HCT116 (cell line): ENCODE measurements at regions not wholly inside any gene's neighbourhood (a gene's known extent, or its start where the extent isn't known, plus 50 kb on each side); places are given as distances from the start of the nearest gene placed in this dataset.

Source experiments
- ATAC-seq: fragments of 200-7000 bp; cut with Tn5 transposase; 2 replicates; pipeline ENCODE4 v1.9.1; 2020; ENCODE audit warnings: mild to moderate bottlenecking, moderate library complexity
- BruUV-seq: library from RNA; stranded (reverse); fragments of 400-500 nt; replicated peaks from 2 replicates; lab custom pipeline; 2021; lab: Mats Ljungman, UMichigan
- CTCF ChIA-PET: fragments of 300-600 bp; sonication (Branson Sonifier 250); formaldehyde crosslinking; loops from one replicate; lab custom pipeline; 2021; ENCODE audit warnings: antibody characterized with exemption; lab: Charles Lee
- POLR2A ChIA-PET: fragments of 300-600, 350-600 bp; sonication (Branson Sonifier 250); formaldehyde crosslinking; loops from one replicate; lab custom pipeline; 2021; ENCODE audit warnings: antibody characterized with exemption; lab: Charles Lee
- RAD21 ChIA-PET, 2 experiments: fragments of 300-600 bp; sonication (Branson Sonifier 250); formaldehyde crosslinking; loops; one replicate each; lab custom pipeline; 2023; ENCODE audit warnings: low total read pairs in 2 of 2; ENCODE audit not compliant: uncharacterized antibody in 2 of 2, unreplicated experiment in 2 of 2, low non-redundant PET in 1 of 2; lab: Charles Lee
- DNase-seq: peaks from one replicate; pipeline ENCODE4 v3.0.0-alpha.2; 2010; ENCODE audit warnings: low read depth, low spot score
- H2AFZ ChIP-seq: fragments of 200-600 bp; shearing (Covaris generic), sonication (generic); 2 replicates; pipeline ENCODE4 v1.6.1; 2017; ENCODE audit warnings: low read depth, mixed run types, mixed read lengths, antibody characterized with exemption, low read length; ENCODE audit not compliant: poor library complexity, severe bottlenecking
- H3K27ac ChIP-seq: 2 replicates; pipeline ENCODE4 v1.5.1; 2012; ENCODE audit warnings: low read depth, low read length
- H3K27me3 ChIP-seq: fragments of 200-600 bp; sonication (generic); 2 replicates; pipeline ENCODE4 v1.6.1; 2016; ENCODE audit warnings: mixed run types, low read length, mixed read lengths; ENCODE audit not compliant: insufficient read depth
- H3K36me3 ChIP-seq, 2 experiments: fragments of 200-500 bp in 1 of 2; fragments of 200-600 bp in 1 of 2; sonication (Bioruptor generic) in 1 of 2; sonication (generic) in 1 of 2; 2 replicates each; pipeline versions ENCODE4 v1.5.1 to v1.6.1; 2014 to 2016; ENCODE audit warnings: low read length in 2 of 2, inconsistent platforms in 1 of 2, mixed read lengths in 1 of 2, mixed run types in 1 of 2; ENCODE audit not compliant: insufficient read depth in 2 of 2, control insufficient read depth in 1 of 2
- H3K4me1 ChIP-seq, 2 experiments: fragments of 200-600 bp in 1 of 2; sonication (generic) in 1 of 2; 2 replicates each; pipeline versions ENCODE4 v1.5.1 to v1.6.1; 2012 to 2017; ENCODE audit warnings: low read length in 2 of 2, inconsistent platforms in 1 of 2, mild to moderate bottlenecking in 1 of 2, mixed read lengths in 1 of 2, mixed run types in 1 of 2, moderate library complexity in 1 of 2; ENCODE audit not compliant: insufficient read depth in 2 of 2, control insufficient read depth in 1 of 2
- H3K4me2 ChIP-seq: fragments of 200-600 bp; sonication (generic); 2 replicates; pipeline ENCODE4 v1.6.1; 2017; ENCODE audit warnings: mixed run types, low read length, mixed read lengths
- H3K4me3 ChIP-seq, 2 experiments: fragments of 200-600 bp in 1 of 2; sonication (generic) in 1 of 2; replicated peaks in 1 of 2; 2 replicates each; pipeline ENCODE4 v1.5.1; 2011 to 2016; ENCODE audit warnings: low read length in 2 of 2, control low read depth in 1 of 2, low read depth in 1 of 2, mild to moderate bottlenecking in 1 of 2, mixed read lengths in 1 of 2, mixed run types in 1 of 2
- H3K79me2 ChIP-seq: fragments of 200-600 bp; sonication (generic); 2 replicates; pipeline ENCODE4 v1.6.1; 2017; ENCODE audit warnings: mild to moderate bottlenecking, mixed run types, low read length, moderate library complexity, mixed read lengths; ENCODE audit not compliant: insufficient read depth
- H3K9ac ChIP-seq: fragments of 200-600 bp; sonication (generic); 2 replicates; pipeline ENCODE4 v1.6.1; 2016; ENCODE audit warnings: low read length, mixed read lengths
- H3K9me2 ChIP-seq: fragments of 200-600 bp; sonication (generic), shearing (Covaris generic); 2 replicates; pipeline ENCODE4 v1.6.1; 2017; ENCODE audit warnings: mixed run types, mild to moderate bottlenecking, moderate library complexity; ENCODE audit not compliant: insufficient read depth
- H3K9me3 ChIP-seq, 2 experiments: fragments of 200-500 bp in 1 of 2; fragments of 200-600 bp in 1 of 2; sonication (Bioruptor generic) in 1 of 2; sonication (generic) in 1 of 2; 2 replicates each; pipeline ENCODE4 v1.6.1; 2014 to 2017; ENCODE audit warnings: low read length in 2 of 2, mixed read lengths in 2 of 2, inconsistent platforms in 1 of 2, low read depth in 1 of 2, mild to moderate bottlenecking in 1 of 2, mixed run types in 1 of 2, moderate library complexity in 1 of 2; ENCODE audit not compliant: control insufficient read depth in 1 of 2, insufficient read depth in 1 of 2
- H4K20me1 ChIP-seq: fragments of 200-600 bp; sonication (generic), shearing (Covaris generic); 2 replicates; pipeline ENCODE4 v1.6.1; 2017; ENCODE audit warnings: mixed run types, mild to moderate bottlenecking, moderate library complexity; ENCODE audit not compliant: insufficient read depth
- ELF1 ChIP-seq: IDR thresholded peaks from 2 replicates; pipeline ENCODE4 v1.6.1; 2012; ENCODE audit warnings: low read depth, borderline replicate concordance
- FOSL1 ChIP-seq: IDR thresholded peaks from 2 replicates; pipeline ENCODE4 v1.6.1; 2012; ENCODE audit warnings: low read depth
- YY1 ChIP-seq: IDR thresholded peaks from 2 replicates; pipeline ENCODE4 v1.6.1; 2011; ENCODE audit warnings: low read length, low read depth, moderate library complexity, mild to moderate bottlenecking; ENCODE audit not compliant: insufficient replicate concordance; ENCODE audit errors: extremely low read depth
- ZBTB33 ChIP-seq: IDR thresholded peaks from 2 replicates; pipeline ENCODE4 v1.6.1; 2011; ENCODE audit warnings: mild to moderate bottlenecking, low read length, moderate library complexity; ENCODE audit not compliant: insufficient replicate concordance; ENCODE audit errors: extremely low read depth
- intact Hi-C: fragments of 100-400 bp; cut with micrococcal nuclease; formaldehyde crosslinking; loops from 2 replicates; pipeline ENCODE4 v1.10.0; 2022
- TF ChIP-seq, protein P1 (sequence below), 3 experiments: fragments of 200-600 bp in 1 of 3; sonication (generic) in 1 of 3; IDR thresholded peaks in 2 of 3; conservative IDR thresholded peaks in 1 of 3; 2 replicates each; pipeline ENCODE4 v1.5.1; 2012 to 2017; ENCODE audit warnings: low read depth in 2 of 3, low read length in 2 of 3, antibody characterized with exemption in 1 of 3, borderline replicate concordance in 1 of 3, control low read depth in 1 of 3, mild to moderate bottlenecking in 1 of 3, mixed read lengths in 1 of 3, mixed run types in 1 of 3, moderate library complexity in 1 of 3; ENCODE audit not compliant: insufficient read depth in 1 of 3

GRCh38 chr3:117589454-117589853, 879.9 kb downstream of the TUSC7 start:
- TF ChIP-seq FOSL1: no peak
- no peak for TF ChIP-seq ELF1
- TF ChIP-seq, protein P1, sequence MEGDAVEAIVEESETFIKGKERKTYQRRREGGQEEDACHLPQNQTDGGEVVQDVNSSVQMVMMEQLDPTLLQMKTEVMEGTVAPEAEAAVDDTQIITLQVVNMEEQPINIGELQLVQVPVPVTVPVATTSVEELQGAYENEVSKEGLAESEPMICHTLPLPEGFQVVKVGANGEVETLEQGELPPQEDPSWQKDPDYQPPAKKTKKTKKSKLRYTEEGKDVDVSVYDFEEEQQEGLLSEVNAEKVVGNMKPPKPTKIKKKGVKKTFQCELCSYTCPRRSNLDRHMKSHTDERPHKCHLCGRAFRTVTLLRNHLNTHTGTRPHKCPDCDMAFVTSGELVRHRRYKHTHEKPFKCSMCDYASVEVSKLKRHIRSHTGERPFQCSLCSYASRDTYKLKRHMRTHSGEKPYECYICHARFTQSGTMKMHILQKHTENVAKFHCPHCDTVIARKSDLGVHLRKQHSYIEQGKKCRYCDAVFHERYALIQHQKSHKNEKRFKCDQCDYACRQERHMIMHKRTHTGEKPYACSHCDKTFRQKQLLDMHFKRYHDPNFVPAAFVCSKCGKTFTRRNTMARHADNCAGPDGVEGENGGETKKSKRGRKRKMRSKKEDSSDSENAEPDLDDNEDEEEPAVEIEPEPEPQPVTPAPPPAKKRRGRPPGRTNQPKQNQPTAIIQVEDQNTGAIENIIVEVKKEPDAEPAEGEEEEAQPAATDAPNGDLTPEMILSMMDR (IDR thresholded peaks at IDR 0.05 in 2 of 3, conservative IDR thresholded peaks at IDR 0.05 in 1 of 3; ENCODE audit: borderline replicate concordance in 1 of 3, insufficient read depth in 1 of 3, low read depth in 2 of 3, low read length in 2 of 3): no peak
- no peak for TF ChIP-seq YY1
- TF ChIP-seq ZBTB33: no peak
- ChIA-PET POLR2A (no interaction called here), RAD21 (no interaction called here)

More at GRCh38 chr3:117589454-117589853, 879.9 kb downstream of the TUSC7 start:
- BruUV-seq: no TSS peak
- Histone ChIP-seq H3K27ac (no peak overlapping the region), H3K36me3 (no peaks in the 10 kb centered on the region), H3K4me3 (no peak overlapping the region), H3K4me2 (no peak overlapping the region), H4K20me1 (no peaks in the 10 kb centered on the region), H3K9me3 (no peaks in the 10 kb centered on the region), H3K79me2 (no peaks in the 10 kb centered on the region), H3K4me1 (no peaks in the 10 kb centered on the region), H2AFZ (no peak overlapping the region), H3K9me2 (no peaks in the 10 kb centered on the region), H3K9ac (no peak overlapping the region), H3K27me3 (no peaks in the 10 kb centered on the region)
- no peak for DNase-seq
- CTCF ChIA-PET: no interaction called here
- intact Hi-C loops: no loop called here
- ATAC-seq: no peak
